Esophagus squamous epithelium (tissue), 5 donors: ENCODE measurements at regions not wholly inside any gene's neighbourhood (a gene's known extent, or its start where the extent isn't known, plus 50 kb on each side); places are given as distances from the start of the nearest gene placed in this dataset.
A peak's percentile ranks its signal among the peaks of the same experiment; 100 is the strongest.

Experiments used
- DNase-seq: peaks from one replicate; lab custom pipeline; 2025; lab: John Stamatoyannopoulos, UW
- H3K27ac ChIP-seq, 4 donors: fragments of 200-600 bp; sonication (generic); one replicate each; pipeline ENCODE4 v1.5.1; 2016 to 2019; ENCODE audit warnings: mild to moderate bottlenecking in 1 of 4
- H3K27me3 ChIP-seq, 4 donors: fragments of 200-600 bp; sonication (generic); 1 replicate in 3 of 4; 2 replicates in 1 of 4; pipeline versions ENCODE4 v1.5.1 to v1.6.0; 2017 to 2021; ENCODE audit warnings: antibody characterized with exemption in 1 of 4
- H3K36me3 ChIP-seq, 3 donors: fragments of 200-600 bp; sonication (generic); one replicate each; pipeline ENCODE4 v1.5.1; 2016 to 2019
- H3K4me1 ChIP-seq, 3 donors: fragments of 200-600 bp; sonication (generic); one replicate each; pipeline ENCODE4 v1.5.1; 2017 to 2019
- H3K4me3 ChIP-seq, 4 donors: fragments of 200-600 bp; sonication (generic); 1 replicate in 3 of 4; 2 replicates in 1 of 4; pipeline ENCODE4 v1.5.1; 2016 to 2019; ENCODE audit warnings: mild to moderate bottlenecking in 2 of 4, moderate library complexity in 1 of 4
- H3K9me3 ChIP-seq, 3 donors: fragments of 200-600 bp; sonication (generic); one replicate each; pipeline ENCODE4 v1.5.1; 2016 to 2019
- CTCF ChIP-seq, 6 experiments: fragments of 450-650 bp in 4 of 6; fragments of 200-600 bp in 2 of 6; sonication (generic) in 2 of 6; IDR thresholded peaks; one replicate each; pipeline ENCODE4 v1.5.1; 2016 to 2019; ENCODE audit warnings: antibody characterized with exemption in 6 of 6, mild to moderate bottlenecking in 4 of 6, moderate library complexity in 4 of 6
- POLR2A ChIP-seq, 4 donors: fragments of 450-650 bp; IDR thresholded peaks; one replicate each; pipeline ENCODE4 v1.6.1; 2017; ENCODE audit warnings: antibody characterized with exemption in 4 of 4, mild to moderate bottlenecking in 4 of 4, moderate library complexity in 3 of 4
- WGBS, 2 donors: methylation state at CpG; one replicate each; pipeline ENCODE4 v1.1.5; 2018; 5-methylcytosine and 5-hydroxymethylcytosine counted together
- intact Hi-C: fragments of 100-400 bp; cut with DNase I; formaldehyde crosslinking; loops from one replicate; pipeline ENCODE4 v1.15.0; 2022
- donor health status: DM: yes; HTN: yes; CAD: no.

GRCh38 chr6:17038316-17038715, 63.5 kb upstream of the STMND1 start:
- Histone ChIP-seq H3K27ac (no peak overlapping the region), H3K4me1 (peaks cover 4 to 17% (median 12%) of the 10 kb centered on the region in 3 donors), H3K36me3 (no peaks in the 10 kb centered on the region), H3K27me3 (no peaks in the 10 kb centered on the region), H3K9me3 (no peaks in the 10 kb centered on the region), H3K4me3 (no peak overlapping the region)
- WGBS, 2 donors: 77 to 84% methylated on average over 2 of the region's 2 CpGs
- TF ChIP-seq CTCF (IDR thresholded peaks at IDR 0.05) (no peak), POLR2A (IDR thresholded peaks at IDR 0.05) (no peak)
- intact Hi-C loops: no loop called here
- no peak for DNase-seq

GRCh38 chr6:17036065-17036393, 65.8 kb upstream of the STMND1 start:
- no peaks in the 10 kb centered on the region for H3K36me3 ChIP-seq
- peaks cover 0 to 22% (median 8%) of the 10 kb centered on the region in 3 donors for H3K4me1 ChIP-seq
- WGBS, 2 donors: 87 to 89% methylated on average over 5 of the region's 5 CpGs
- H3K9me3 ChIP-seq: no peaks in the 10 kb centered on the region
- intact Hi-C loops: no loop called here
- no peak for DNase-seq
- no peak overlapping the region for H3K27ac ChIP-seq
- peaks cover 0 to 3% (median 0%) of the 10 kb centered on the region in 4 donors for H3K27me3 ChIP-seq
- TF ChIP-seq POLR2A (IDR thresholded peaks at IDR 0.05) (no peak), CTCF (IDR thresholded peaks at IDR 0.05) (no peak)
- H3K4me3 ChIP-seq: no peak overlapping the region

- intact Hi-C loops: no loop called here
- Histone ChIP-seq H3K36me3 (no peaks in the 10 kb centered on the region), H3K27me3 (peaks cover 0 to 3% (median 0%) of the 10 kb centered on the region in 4 donors), H3K9me3 (no peaks in the 10 kb centered on the region), H3K4me3 (no peak overlapping the region), H3K4me1 (peaks cover 0 to 22% (median 8%) of the 10 kb centered on the region in 3 donors), H3K27ac (no peak overlapping the region)
- DNase-seq: no peak
- WGBS, 2 donors: 76 to 91% methylated on average over 8 of the region's 8 CpGs
- TF ChIP-seq CTCF (IDR thresholded peaks at IDR 0.05): no peak
- no peak for TF ChIP-seq POLR2A (IDR thresholded peaks at IDR 0.05)
Measured at GRCh38 chr6:17035257-17036064, 66.4 kb upstream of the STMND1 start.

GRCh38 chr6:17033746-17034145, 68.1 kb upstream of the STMND1 start:
- no peak overlapping the region for H3K4me3 ChIP-seq
- no peak for DNase-seq
- 74% methylated on average over 4 of the region's 4 CpGs for WGBS, 2 donors
- TF ChIP-seq CTCF (IDR thresholded peaks at IDR 0.05): no peak
- no peak for TF ChIP-seq POLR2A (IDR thresholded peaks at IDR 0.05)
- H3K36me3 ChIP-seq: no peaks in the 10 kb centered on the region
- peaks cover 0 to 22% (median 8%) of the 10 kb centered on the region in 3 donors for H3K4me1 ChIP-seq
- peak overlapping the region in 3 of 4 donors; percentile 73 to 79 (median 79) for H3K27ac ChIP-seq
- H3K9me3 ChIP-seq: no peaks in the 10 kb centered on the region
- intact Hi-C loops: no loop called here
- H3K27me3 ChIP-seq: peaks cover 0 to 3% (median 0%) of the 10 kb centered on the region in 4 donors

- Histone ChIP-seq H3K36me3 (no peaks in the 10 kb centered on the region), H3K4me1 (peaks cover 0 to 22% (median 8%) of the 10 kb centered on the region in 3 donors), H3K4me3 (peak overlapping the region in 2 of 4 donors; percentile 13 to 46), H3K9me3 (no peaks in the 10 kb centered on the region), H3K27me3 (peaks cover 0 to 3% (median 0%) of the 10 kb centered on the region in 4 donors), H3K27ac (peak overlapping the region in 3 of 4 donors; percentile 73 to 79 (median 79))
- no peak for DNase-seq
- intact Hi-C loops: no loop called here
- WGBS, 2 donors: 16 to 30% methylated on average over 12 of the region's 12 CpGs
- no peak for TF ChIP-seq CTCF (IDR thresholded peaks at IDR 0.05)
- TF ChIP-seq POLR2A (IDR thresholded peaks at IDR 0.05): no peak
Measured at GRCh38 chr6:17032988-17033634, 68.7 kb upstream of the STMND1 start.
